Mucosa of descending colon (tissue), 3 donors: ENCODE measurements at regions not wholly inside any gene's neighbourhood (a gene's known extent, or its start where the extent isn't known, plus 50 kb on each side); places are given as distances from the start of the nearest gene placed in this dataset.

Source experiments
- ATAC-seq: fragments of 200-7000 bp; cut with Tn5 transposase; one replicate; pipeline ENCODE4 v1.9.1; 2020; ENCODE audit warnings: mild to moderate bottlenecking, moderate library complexity
- DNase-seq, 3 donors: peaks; one replicate each; pipeline ENCODE4 v3.0.0-alpha.2; 2020
- H3K36me3 ChIP-seq: fragments of 200-600 bp; one replicate; pipeline ENCODE4 v1.8.0; 2021; ENCODE audit warnings: low read depth, mild to moderate bottlenecking
- H3K4me1 ChIP-seq: fragments of 200-600 bp; one replicate; pipeline ENCODE4 v1.8.0; 2021; ENCODE audit warnings: low read depth, mild to moderate bottlenecking
- H3K4me3 ChIP-seq: fragments of 200-600 bp; one replicate; pipeline ENCODE4 v1.8.0; 2021; ENCODE audit warnings: mild to moderate bottlenecking
- H3K9me3 ChIP-seq: fragments of 200-600 bp; one replicate; pipeline ENCODE4 v1.8.0; 2021; ENCODE audit warnings: mild to moderate bottlenecking
- intact Hi-C, 2 donors: fragments of 100-400 bp; cut with DNase I in 1 of 2; cut with micrococcal nuclease in 1 of 2; formaldehyde crosslinking; loops; one replicate each; pipeline versions ENCODE4 v1.11.0 to v1.11.1; 2022; cut with DNase I, micrococcal nuclease
- TF ChIP-seq, protein P1 (sequence below): fragments of 200-600 bp; IDR thresholded peaks from one replicate; pipeline ENCODE4 v1.8.0; 2022; ENCODE audit warnings: antibody characterized with exemption, mild to moderate bottlenecking
- donor health status: DM: no; HTN: no; CAD: no; lungs with moderate emphysema.
- donor health status: DM: no; HTN: no; CAD: no.
- donor health status: DM: no; HTN: yes; CAD: no.

DNA sequence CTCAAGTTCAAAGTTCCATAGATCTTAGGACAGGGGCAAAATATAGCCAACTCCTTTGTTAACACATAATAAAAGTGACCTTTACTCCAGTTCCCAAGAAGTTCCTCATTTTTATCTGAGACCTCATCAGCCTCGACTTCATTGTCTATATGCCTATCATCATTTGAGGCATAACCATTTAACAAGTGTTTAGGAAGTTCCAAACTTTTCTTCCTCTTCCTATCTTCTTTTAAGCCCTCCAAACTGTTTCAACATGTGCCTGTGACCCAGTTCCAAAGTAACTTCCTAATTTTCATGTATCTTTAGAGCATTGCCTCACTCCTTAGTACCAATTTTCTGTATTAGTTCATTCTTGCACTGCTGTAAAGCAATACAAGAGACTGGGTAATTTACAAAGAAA lies 569.1 kb downstream of the ANKRD7 start:
- H3K9me3 ChIP-seq: no peaks in the 10 kb centered on the region

DNA sequence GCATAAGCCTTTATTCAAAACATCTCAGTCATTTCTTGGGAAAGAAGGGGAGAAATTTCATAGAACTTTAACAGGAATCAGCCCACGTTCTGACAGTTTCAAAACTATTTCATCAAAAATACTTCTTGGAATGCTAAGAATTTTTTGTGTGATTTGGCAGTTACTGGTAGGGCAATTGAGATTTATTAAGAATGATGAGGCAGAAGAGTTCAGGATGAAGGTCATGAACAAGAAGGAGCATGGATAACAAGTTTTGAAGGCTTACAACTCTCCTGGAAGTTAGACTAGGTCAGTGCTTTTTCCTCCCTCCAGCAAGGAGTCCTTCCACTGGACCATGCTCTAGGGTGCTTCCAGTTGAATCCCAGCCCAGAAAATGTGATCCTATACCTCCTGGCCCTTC lies 569.9 kb downstream of the ANKRD7 start:
- ATAC-seq: no peak
- Histone ChIP-seq H3K4me1 (no peaks in the 10 kb centered on the region), H3K36me3 (no peaks in the 10 kb centered on the region), H3K9me3 (no peaks in the 10 kb centered on the region), H3K4me3 (no peak overlapping the region)
- no peak for DNase-seq
- intact Hi-C loops: no loop called here
- TF ChIP-seq, protein P1, sequence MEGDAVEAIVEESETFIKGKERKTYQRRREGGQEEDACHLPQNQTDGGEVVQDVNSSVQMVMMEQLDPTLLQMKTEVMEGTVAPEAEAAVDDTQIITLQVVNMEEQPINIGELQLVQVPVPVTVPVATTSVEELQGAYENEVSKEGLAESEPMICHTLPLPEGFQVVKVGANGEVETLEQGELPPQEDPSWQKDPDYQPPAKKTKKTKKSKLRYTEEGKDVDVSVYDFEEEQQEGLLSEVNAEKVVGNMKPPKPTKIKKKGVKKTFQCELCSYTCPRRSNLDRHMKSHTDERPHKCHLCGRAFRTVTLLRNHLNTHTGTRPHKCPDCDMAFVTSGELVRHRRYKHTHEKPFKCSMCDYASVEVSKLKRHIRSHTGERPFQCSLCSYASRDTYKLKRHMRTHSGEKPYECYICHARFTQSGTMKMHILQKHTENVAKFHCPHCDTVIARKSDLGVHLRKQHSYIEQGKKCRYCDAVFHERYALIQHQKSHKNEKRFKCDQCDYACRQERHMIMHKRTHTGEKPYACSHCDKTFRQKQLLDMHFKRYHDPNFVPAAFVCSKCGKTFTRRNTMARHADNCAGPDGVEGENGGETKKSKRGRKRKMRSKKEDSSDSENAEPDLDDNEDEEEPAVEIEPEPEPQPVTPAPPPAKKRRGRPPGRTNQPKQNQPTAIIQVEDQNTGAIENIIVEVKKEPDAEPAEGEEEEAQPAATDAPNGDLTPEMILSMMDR: no peak

More for the DNA sequence above, 569.1 kb downstream of the ANKRD7 start:
- TF ChIP-seq, protein P1: no peak
- DNase-seq: no peak
- no peaks in the 10 kb centered on the region for H3K36me3 ChIP-seq
- H3K4me1 ChIP-seq: no peaks in the 10 kb centered on the region
- intact Hi-C loops: no loop called here
- no peak overlapping the region for H3K4me3 ChIP-seq
- no peak for ATAC-seq

DNA sequence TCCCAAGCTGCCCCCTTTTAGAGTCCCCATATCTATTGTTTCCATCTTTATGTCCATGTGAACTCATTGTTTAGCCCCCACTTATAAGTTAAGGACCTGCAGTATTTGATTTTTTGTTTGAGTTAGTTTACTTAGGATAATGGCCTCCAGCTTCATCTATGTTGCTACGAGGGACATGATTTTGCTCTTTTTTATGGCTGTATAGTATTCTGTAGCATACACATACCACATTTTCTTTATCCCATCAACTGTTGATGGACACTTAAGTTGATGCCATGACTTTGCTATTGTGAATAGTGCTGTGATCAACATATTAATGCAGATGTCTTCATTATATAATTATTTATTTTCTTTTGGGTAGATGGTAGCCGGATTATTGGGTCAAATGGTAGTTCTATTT lies 576.9 kb downstream of the ANKRD7 start:
- Histone ChIP-seq H3K9me3 (no peaks in the 10 kb centered on the region), H3K4me1 (no peaks in the 10 kb centered on the region), H3K4me3 (no peak overlapping the region), H3K36me3 (no peaks in the 10 kb centered on the region)
- DNase-seq: no peak
- TF ChIP-seq, protein P1: no peak
- intact Hi-C loops: no loop called here
- no peak for ATAC-seq

DNA sequence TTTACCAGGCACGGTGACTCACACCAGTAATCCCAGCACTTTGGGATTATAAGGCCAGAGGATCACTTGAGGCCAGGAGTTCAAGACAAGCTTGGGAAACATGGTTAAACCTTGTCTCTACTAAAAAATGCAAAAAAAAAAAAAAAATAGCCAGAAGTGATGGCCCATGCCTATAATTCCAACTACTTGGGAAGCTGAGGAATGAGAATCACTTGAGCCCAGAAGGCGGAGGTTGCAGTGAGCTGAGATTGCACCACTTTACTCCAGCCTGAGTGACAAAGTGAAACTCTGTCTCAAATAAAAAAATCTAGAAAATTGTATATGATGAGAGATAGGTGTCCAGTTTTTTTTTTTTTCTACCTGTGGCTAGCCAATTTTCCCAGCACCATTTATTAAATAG lies 578.2 kb downstream of the ANKRD7 start:
- DNase-seq (no peak), ATAC-seq (no peak)
- no peaks in the 10 kb centered on the region for H3K36me3 ChIP-seq
- no peaks in the 10 kb centered on the region for H3K4me1 ChIP-seq
- TF ChIP-seq, protein P1: no peak
- no peaks in the 10 kb centered on the region for H3K9me3 ChIP-seq
- H3K4me3 ChIP-seq: no peak overlapping the region
- intact Hi-C loops: no loop called here

- H3K9me3 ChIP-seq: no peaks in the 10 kb centered on the region
- intact Hi-C loops: no loop called here
- ATAC-seq (no peak), DNase-seq (no peak)
- TF ChIP-seq, protein P1: no peak
- no peaks in the 10 kb centered on the region for H3K36me3 ChIP-seq
- no peaks in the 10 kb centered on the region for H3K4me1 ChIP-seq
- H3K4me3 ChIP-seq: no peak overlapping the region
These were observed 601.7 kb downstream of the ANKRD7 start for GRCh38 chr7:118826246-118826645.

DNA sequence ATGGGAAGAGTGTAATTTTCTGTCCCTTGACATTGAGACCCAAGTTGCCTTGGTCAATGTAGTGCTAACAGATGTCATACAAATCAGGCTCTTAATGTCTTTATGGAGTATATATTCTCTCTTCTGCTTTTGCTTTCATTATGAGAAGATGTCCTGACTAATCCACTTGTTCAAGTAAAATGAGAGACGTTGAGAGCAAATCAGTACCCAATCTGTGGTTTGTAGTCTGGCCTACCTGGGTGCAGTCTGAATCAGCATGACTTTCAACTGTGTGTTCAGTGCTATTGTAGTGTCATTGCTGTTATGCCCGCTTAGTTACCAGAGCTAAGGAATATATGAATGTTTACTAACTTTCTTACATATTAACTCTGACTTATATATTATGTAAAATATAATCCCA lies 612.4 kb downstream of the ANKRD7 start:
- Histone ChIP-seq H3K9me3 (peaks cover 4% of the 10 kb centered on the region), H3K4me1 (no peaks in the 10 kb centered on the region), H3K4me3 (no peak overlapping the region), H3K36me3 (no peaks in the 10 kb centered on the region)
- intact Hi-C loops: no loop called here
- DNase-seq (no peak), ATAC-seq (no peak)
- TF ChIP-seq, protein P1: no peak
